ENCODE measurements at regions not wholly inside any gene's neighbourhood (a gene's known extent, or its start where the extent isn't known, plus 50 kb on each side); places are given as distances from the start of the nearest gene placed in this dataset.

- no peaks in the 10 kb centered on the region for H3K36me3 ChIP-seq (replicated peaks; ENCODE audit: control insufficient read depth, insufficient read depth, low read length)
- no peak for DNase-seq
- H3K4me3 ChIP-seq (ENCODE audit: insufficient read depth, low read depth, low read length): no peak overlapping the region
- no peaks in the 10 kb centered on the region for H3K27me3 ChIP-seq (ENCODE audit: control insufficient read depth, insufficient read depth, low read length)
These were observed 195.5 kb upstream of the ACVR2A start for GRCh38 chr2:147649286-147649685.

DNA sequence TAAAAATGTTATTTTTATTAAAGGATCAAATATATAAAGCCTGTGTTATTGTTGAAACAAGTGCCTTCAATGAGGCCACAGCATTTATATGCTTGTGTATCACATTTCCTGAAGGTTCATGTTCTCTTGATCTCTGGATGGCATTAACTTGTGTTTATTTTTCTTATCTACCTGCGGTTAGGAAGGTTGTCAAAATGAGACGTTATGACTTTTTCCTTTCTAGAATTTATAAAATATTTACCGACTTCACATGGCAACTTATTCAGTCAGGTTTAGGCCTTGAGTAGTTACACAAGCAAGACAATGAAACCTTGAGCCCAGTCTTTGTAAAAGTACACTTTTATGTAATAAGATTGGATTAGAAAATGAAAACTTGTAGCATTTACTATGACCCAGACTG lies 196.4 kb upstream of the ACVR2A start:
- no peaks in the 10 kb centered on the region for H3K36me3 ChIP-seq (replicated peaks; ENCODE audit: control insufficient read depth, insufficient read depth, low read length)
- DNase-seq: no peak
- no peak overlapping the region for H3K4me3 ChIP-seq (ENCODE audit: insufficient read depth, low read depth, low read length)
- no peaks in the 10 kb centered on the region for H3K27me3 ChIP-seq (ENCODE audit: control insufficient read depth, insufficient read depth, low read length)

GRCh38 chr2:147647816-147648215 lies 197.0 kb upstream of the ACVR2A start:
- no peak overlapping the region for H3K4me3 ChIP-seq (ENCODE audit: insufficient read depth, low read depth, low read length)
- no peaks in the 10 kb centered on the region for H3K27me3 ChIP-seq (ENCODE audit: control insufficient read depth, insufficient read depth, low read length)
- no peak for DNase-seq
- H3K36me3 ChIP-seq (replicated peaks; ENCODE audit: control insufficient read depth, insufficient read depth, low read length): no peaks in the 10 kb centered on the region

DNA sequence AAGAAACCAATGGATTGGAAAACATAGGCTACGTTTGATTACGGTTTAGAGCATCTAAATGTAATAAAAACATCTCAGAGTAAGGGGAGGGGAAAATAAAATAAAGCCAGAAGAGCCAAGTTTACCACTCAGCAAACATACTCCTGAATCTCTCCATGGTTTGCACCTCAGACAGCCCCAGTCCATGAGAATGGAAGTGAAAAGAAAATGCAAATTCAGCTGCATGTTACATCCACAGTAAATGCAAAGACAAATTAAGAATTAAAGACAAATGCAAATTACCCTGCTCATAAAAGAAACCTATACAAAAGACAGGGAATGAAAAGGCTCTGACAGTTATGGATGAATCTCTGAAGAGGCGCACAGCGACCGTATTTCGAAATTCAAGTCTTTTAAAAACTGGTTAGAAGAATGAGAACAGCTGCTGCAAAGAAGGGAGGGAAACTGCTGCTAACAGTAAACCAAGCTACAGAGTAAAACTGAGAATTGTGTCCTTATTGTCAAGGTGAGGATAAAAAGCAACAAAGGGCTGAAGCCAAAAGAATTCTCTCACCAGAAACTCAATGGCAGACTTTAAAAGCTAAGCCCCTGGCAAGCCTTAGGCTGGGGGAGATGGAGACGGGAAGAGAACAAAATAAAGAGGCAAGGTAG lies 197.9 kb upstream of the ACVR2A start:
- no peak for DNase-seq
- no peaks in the 10 kb centered on the region for H3K27me3 ChIP-seq (ENCODE audit: control insufficient read depth, insufficient read depth, low read length)
- no peaks in the 10 kb centered on the region for H3K36me3 ChIP-seq (replicated peaks; ENCODE audit: control insufficient read depth, insufficient read depth, low read length)
- H3K4me3 ChIP-seq (ENCODE audit: insufficient read depth, low read depth, low read length): no peak overlapping the region

DNA sequence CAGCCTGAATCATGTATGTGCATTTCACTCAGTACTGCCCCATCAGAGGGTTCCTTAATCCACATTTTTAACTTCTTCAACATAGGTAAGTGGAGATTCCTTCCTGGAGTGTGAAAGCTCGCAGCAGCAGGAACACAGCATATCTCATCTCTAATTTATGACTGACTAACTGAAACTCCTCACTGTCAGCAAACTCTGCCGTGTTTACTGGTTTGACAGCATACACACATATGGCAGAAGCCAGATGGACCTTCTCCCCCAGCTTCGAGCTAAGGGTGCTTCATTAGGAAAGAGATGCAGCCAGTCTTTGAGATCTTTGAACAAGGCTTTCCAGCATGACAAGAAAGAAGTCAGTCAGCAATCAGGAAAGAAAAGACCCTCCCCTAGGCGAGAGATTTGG lies 200.3 kb upstream of the ACVR2A start:
- DNase-seq: no peak
- Histone ChIP-seq H3K4me3 (ENCODE audit: insufficient read depth, low read depth, low read length) (no peak overlapping the region), H3K27me3 (ENCODE audit: control insufficient read depth, insufficient read depth, low read length) (no peaks in the 10 kb centered on the region), H3K36me3 (replicated peaks; ENCODE audit: control insufficient read depth, insufficient read depth, low read length) (no peaks in the 10 kb centered on the region)

DNA sequence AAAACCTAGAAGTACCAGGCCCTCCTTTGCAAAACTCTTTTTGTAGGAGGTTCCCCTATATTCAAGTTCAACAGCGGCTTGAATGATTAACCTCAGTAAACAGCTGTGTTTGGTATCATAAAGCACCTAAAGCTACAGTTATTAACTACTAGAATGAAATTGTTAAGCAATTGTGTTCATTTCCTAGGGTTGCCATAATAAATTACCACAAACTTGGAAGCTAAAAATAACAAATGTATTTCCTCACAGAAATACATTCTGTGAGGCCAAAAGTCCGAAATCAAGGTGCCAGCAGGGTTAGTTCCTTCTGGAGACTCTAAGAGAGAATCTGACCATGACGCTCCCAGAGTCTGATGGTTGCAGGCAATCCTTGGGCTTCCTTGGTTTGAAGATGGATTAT lies 202.1 kb upstream of the ACVR2A start:
- Histone ChIP-seq H3K27me3 (ENCODE audit: control insufficient read depth, insufficient read depth, low read length) (no peaks in the 10 kb centered on the region), H3K4me3 (ENCODE audit: insufficient read depth, low read depth, low read length) (no peak overlapping the region), H3K36me3 (replicated peaks; ENCODE audit: control insufficient read depth, insufficient read depth, low read length) (no peaks in the 10 kb centered on the region)
- no peak for DNase-seq

DNA sequence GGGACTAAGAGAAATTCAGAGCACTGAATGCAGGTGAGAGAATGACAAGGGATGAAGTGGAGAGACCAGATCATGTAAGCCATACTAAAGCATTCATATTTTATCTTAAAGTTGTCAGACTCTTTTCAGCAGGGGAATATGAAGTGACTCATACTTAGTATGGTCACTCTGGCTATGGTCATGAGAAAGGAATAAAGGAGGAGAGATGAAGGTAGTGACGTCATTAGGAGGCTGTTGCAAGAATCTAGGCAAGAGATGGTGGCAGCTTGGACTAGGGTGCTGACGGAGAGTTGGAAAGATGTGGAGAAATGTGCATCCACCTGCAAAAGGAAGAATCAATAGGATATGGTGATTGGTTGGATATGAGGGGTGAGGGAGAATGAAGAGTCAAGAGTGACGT lies 203.2 kb upstream of the ACVR2A start:
- H3K36me3 ChIP-seq (replicated peaks; ENCODE audit: control insufficient read depth, insufficient read depth, low read length): no peaks in the 10 kb centered on the region
- DNase-seq: no peak
- H3K27me3 ChIP-seq (ENCODE audit: control insufficient read depth, insufficient read depth, low read length): no peaks in the 10 kb centered on the region
- no peak overlapping the region for H3K4me3 ChIP-seq (ENCODE audit: insufficient read depth, low read depth, low read length)

- DNase-seq: no peak
- Histone ChIP-seq H3K36me3 (replicated peaks; ENCODE audit: control insufficient read depth, insufficient read depth, low read length) (no peaks in the 10 kb centered on the region), H3K27me3 (ENCODE audit: control insufficient read depth, insufficient read depth, low read length) (no peaks in the 10 kb centered on the region), H3K4me3 (ENCODE audit: insufficient read depth, low read depth, low read length) (no peak overlapping the region)
These were observed 204.9 kb upstream of the ACVR2A start for GRCh38 chr2:147639891-147640290.

- no peak overlapping the region for H3K4me3 ChIP-seq (ENCODE audit: insufficient read depth, low read depth, low read length)
- no peaks in the 10 kb centered on the region for H3K36me3 ChIP-seq (replicated peaks; ENCODE audit: control insufficient read depth, insufficient read depth, low read length)
- no peak for DNase-seq
- no peaks in the 10 kb centered on the region for H3K27me3 ChIP-seq (ENCODE audit: control insufficient read depth, insufficient read depth, low read length)
These were observed 205.4 kb upstream of the ACVR2A start for GRCh38 chr2:147639386-147639785.

DNA sequence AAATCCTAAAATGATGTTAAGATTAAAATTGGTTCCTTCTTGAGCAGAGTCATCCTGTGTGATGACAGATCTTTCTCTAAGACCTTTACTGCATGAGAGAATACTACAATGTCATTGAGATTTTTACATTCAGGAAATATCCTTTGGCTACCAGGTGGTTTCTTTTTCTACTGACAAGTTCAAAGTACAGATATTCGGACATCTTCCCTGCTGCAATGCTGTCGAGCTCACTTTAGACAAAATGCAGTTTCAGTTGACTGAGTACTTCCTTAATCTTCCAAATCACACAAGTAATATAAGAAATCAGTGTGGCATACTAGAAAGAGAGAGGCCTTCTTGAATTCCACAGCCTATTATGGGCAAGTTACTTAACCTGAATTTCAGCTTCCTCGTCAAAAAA lies 207.9 kb upstream of the ACVR2A start:
- no peak overlapping the region for H3K4me3 ChIP-seq (ENCODE audit: insufficient read depth, low read depth, low read length)
- H3K36me3 ChIP-seq (replicated peaks; ENCODE audit: control insufficient read depth, insufficient read depth, low read length): no peaks in the 10 kb centered on the region
- no peak for DNase-seq
- no peaks in the 10 kb centered on the region for H3K27me3 ChIP-seq (ENCODE audit: control insufficient read depth, insufficient read depth, low read length)

GRCh38 chr2:147636238-147636882 lies 208.5 kb upstream of the ACVR2A start:
- H3K4me3 ChIP-seq (ENCODE audit: insufficient read depth, low read depth, low read length): no peak overlapping the region
- no peak for DNase-seq
- no peaks in the 10 kb centered on the region for H3K27me3 ChIP-seq (ENCODE audit: control insufficient read depth, insufficient read depth, low read length)
- no peaks in the 10 kb centered on the region for H3K36me3 ChIP-seq (replicated peaks; ENCODE audit: control insufficient read depth, insufficient read depth, low read length)

GRCh38 chr2:147634826-147635225 lies 210.0 kb upstream of the ACVR2A start:
- no peaks in the 10 kb centered on the region for H3K27me3 ChIP-seq (ENCODE audit: control insufficient read depth, insufficient read depth, low read length)
- no peak overlapping the region for H3K4me3 ChIP-seq (ENCODE audit: insufficient read depth, low read depth, low read length)
- H3K36me3 ChIP-seq (replicated peaks; ENCODE audit: control insufficient read depth, insufficient read depth, low read length): no peaks in the 10 kb centered on the region
- DNase-seq: no peak

DNA sequence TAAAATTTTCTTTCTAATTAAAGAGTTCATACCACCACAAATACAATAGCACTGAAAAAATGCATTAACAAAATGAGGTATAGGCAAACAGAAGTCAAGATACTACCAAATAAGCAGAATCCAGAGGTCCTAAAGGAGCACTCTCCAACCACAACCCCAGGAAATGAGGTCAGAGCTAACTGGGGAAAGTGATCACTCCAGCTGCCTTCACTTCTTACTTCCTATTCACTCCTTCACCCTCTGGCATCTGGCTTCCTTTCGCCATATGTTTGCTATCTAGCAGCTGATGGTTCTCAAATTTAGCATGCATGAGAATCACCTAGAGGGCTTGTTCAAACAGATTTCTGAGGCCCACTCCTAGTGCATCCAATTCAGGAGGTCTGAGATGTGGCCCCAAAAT lies 212.6 kb upstream of the ACVR2A start:
- no peaks in the 10 kb centered on the region for H3K36me3 ChIP-seq (replicated peaks; ENCODE audit: control insufficient read depth, insufficient read depth, low read length)
- H3K27me3 ChIP-seq (ENCODE audit: control insufficient read depth, insufficient read depth, low read length): no peaks in the 10 kb centered on the region
- no peak overlapping the region for H3K4me3 ChIP-seq (ENCODE audit: insufficient read depth, low read depth, low read length)
- DNase-seq: no peak

- Histone ChIP-seq H3K36me3 (replicated peaks; ENCODE audit: control insufficient read depth, insufficient read depth, low read length) (no peaks in the 10 kb centered on the region), H3K27me3 (ENCODE audit: control insufficient read depth, insufficient read depth, low read length) (no peaks in the 10 kb centered on the region), H3K4me3 (ENCODE audit: insufficient read depth, low read depth, low read length) (no peak overlapping the region)
- no peak for DNase-seq
These were observed 213.5 kb upstream of the ACVR2A start for GRCh38 chr2:147631294-147631693.

- Histone ChIP-seq H3K4me3 (ENCODE audit: insufficient read depth, low read depth, low read length) (no peak overlapping the region), H3K27me3 (ENCODE audit: control insufficient read depth, insufficient read depth, low read length) (no peaks in the 10 kb centered on the region), H3K36me3 (replicated peaks; ENCODE audit: control insufficient read depth, insufficient read depth, low read length) (no peaks in the 10 kb centered on the region)
- DNase-seq: no peak
These were observed 214.2 kb upstream of the ACVR2A start for GRCh38 chr2:147630585-147630984.

All from H7 (cell line).